Fibroblast of skin of back (primary cell): ENCODE measurements at regions not wholly inside any gene's neighbourhood (a gene's known extent, or its start where the extent isn't known, plus 50 kb on each side); places are given as distances from the start of the nearest gene placed in this dataset.
A peak's percentile ranks its signal among the peaks of the same experiment; 100 is the strongest.
"Not testable (repeated sequence)": the region's sequence is repeated elsewhere in the genome, so short reads cannot be mapped to it uniquely, and the experiment has no call there.

Experiments
- DNase-seq: peaks from one replicate; pipeline ENCODE4 v3.0.0-alpha.2; 2013

- DNase-seq = no peak
Observed at GRCh38 chr22:22784249-22785039, 103.2 kb upstream of the IGLL5 start.

GRCh38 chr22:22785316-22786065 is 102.1 kb upstream of the IGLL5 start:
- DNase-seq = no peak

GRCh38 chr22:22786301-22787115 is 101.1 kb upstream of the IGLL5 start:
- DNase-seq = no peak

GRCh38 chr22:22787151-22787550 is 100.5 kb upstream of the IGLL5 start:
- DNase-seq = no peak

- peak; percentile 23 for DNase-seq
Observed at GRCh38 chr22:22787786-22788459, 99.7 kb upstream of the IGLL5 start.

- DNase-seq = no peak
Observed at GRCh38 chr22:22788460-22789037, 99.1 kb upstream of the IGLL5 start.

GRCh38 chr22:22789233-22789921 is 98.2 kb upstream of the IGLL5 start:
- no peak for DNase-seq

- DNase-seq = no peak
Observed at GRCh38 chr22:22789922-22790845, 97.4 kb upstream of the IGLL5 start.

GRCh38 chr22:22791438-22792181 is 96.0 kb upstream of the IGLL5 start:
- no peak for DNase-seq

- DNase-seq = not testable (repeated sequence)
Observed at GRCh38 chr22:22792205-22792786, 95.3 kb upstream of the IGLL5 start.

GRCh38 chr22:22795639-22796038 is 92.0 kb upstream of the IGLL5 start:
- DNase-seq = not testable (repeated sequence)

- no peak for DNase-seq
Observed at GRCh38 chr22:22796724-22797123, 90.9 kb upstream of the IGLL5 start.

- DNase-seq = no peak
Observed at GRCh38 chr22:22798232-22798616, 89.4 kb upstream of the IGLL5 start.

- no peak for DNase-seq
Observed at GRCh38 chr22:22798716-22799115, 88.9 kb upstream of the IGLL5 start.

- no peak for DNase-seq
Observed at GRCh38 chr22:22799561-22799960, 88.1 kb upstream of the IGLL5 start.

- DNase-seq = peak; percentile 4
Observed at GRCh38 chr22:22800716-22801115, 86.9 kb upstream of the IGLL5 start.

GRCh38 chr22:22802339-22802970 is 85.2 kb upstream of the IGLL5 start:
- DNase-seq = no peak

GRCh38 chr22:22803285-22803853 is 84.2 kb upstream of the IGLL5 start:
- DNase-seq = no peak
